HG03521 (cell line): ENCODE measurements at regions not wholly inside any gene's neighbourhood (a gene's known extent, or its start where the extent isn't known, plus 50 kb on each side); places are given as distances from the start of the nearest gene placed in this dataset.

Experiments used
- ATAC-seq: cut with Tn5 transposase; IDR thresholded peaks from one replicate; pipeline ENCODE4 v1.9.1; 2021; ENCODE audit warnings: mild to moderate bottlenecking, moderate library complexity; ENCODE audit not compliant: unreplicated experiment

DNA sequence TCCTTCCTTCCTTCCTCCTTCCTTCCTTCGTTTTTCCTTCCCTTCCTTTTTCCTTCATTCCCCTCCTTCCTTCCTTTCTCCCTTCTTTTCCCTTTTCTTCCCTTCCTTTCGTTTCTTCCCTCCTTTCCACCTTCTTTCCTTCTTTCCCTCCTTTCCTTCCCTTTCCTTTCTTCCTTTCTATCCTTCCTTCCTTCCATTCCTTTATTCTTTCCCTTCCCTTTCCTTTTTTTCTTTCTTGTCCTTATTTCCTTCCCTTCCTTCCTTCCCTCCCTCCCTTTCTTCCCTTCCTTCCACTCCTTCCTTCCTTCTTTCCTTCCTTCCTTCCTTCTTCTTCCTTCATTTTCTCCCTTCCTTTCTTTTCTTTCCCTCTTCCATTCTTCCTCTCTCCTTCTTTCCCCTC lies 394.6 kb downstream of the GABRB3 start:
- no peak for ATAC-seq

DNA sequence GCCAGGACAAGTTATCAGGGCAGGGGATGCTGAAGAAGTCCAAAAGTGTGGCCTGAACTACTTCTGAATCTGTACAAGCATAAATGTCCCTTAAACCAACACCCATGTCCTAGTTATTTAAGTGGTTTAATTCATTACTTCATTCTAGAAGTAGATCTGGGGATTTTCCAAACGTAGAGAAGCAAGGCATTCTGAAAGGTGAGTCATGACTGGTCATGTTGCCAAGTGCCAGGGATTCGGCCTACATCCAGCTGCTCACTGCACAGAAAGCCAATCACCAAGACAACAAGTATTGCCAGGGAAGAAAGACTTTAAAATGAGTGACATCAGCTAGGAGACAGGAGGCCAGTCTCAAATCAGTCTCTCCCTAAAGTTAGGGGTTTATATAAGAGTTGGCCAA lies 396.6 kb downstream of the GABRB3 start:
- no peak for ATAC-seq

DNA sequence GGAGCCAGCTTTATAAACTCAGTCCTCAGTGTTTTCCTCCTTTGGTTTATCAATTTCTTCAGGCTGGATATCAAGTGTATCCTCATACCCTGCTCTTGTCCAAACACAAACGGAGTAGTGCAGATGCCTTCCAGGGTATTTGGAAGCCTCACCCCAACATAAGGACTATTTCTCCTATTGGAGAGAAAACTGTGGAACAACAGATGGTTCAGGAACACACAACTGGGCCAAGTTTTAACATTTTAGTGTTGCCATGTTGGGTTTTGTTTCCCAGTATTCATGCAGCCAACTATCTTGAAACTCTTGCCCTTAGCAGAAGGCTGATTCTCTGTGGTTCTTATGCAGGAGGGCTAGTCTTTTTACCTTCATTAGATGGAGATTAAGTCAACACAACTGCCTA lies 398.1 kb downstream of the GABRB3 start:
- no peak for ATAC-seq

DNA sequence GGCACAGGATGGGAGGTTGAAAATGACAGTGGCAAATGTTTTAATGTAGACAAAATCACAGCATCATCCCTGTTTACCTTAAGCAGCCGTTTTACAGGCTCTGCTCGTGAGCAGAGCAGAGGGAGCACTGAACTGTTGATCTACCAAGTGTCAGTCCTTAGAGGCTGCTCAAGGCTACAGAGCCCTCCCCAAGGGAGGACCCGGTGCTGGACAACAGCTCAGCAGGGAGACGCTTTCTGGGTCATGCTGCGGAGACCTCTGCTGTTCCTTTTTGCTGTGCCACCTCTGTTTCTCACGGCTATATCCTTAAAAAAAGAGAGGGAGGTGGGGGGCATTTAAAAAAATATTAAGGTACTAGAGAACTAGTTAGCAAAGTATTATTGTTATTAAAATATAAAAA lies 400.2 kb downstream of the GABRB3 start:
- ATAC-seq = no peak

DNA sequence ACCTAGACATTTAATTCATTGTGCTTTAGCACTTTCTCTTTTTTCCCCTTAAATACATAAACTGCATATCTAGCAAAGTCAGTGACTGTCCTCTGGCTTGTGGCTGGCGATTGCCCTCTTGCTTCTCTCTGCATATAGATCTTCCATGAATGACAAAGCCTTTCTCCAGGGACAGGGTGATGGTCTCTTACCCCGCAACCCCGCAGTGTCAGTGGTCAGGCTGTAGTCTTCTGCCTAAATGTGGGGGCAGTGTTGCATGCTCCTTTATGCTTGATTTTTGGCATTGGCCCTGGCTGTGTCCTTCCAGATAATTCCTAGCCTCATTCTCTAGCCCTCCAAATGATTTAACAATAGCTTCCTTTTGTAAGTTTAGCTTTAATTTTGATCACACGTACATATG lies 407.8 kb downstream of the GABRB3 start:
- ATAC-seq = no peak

DNA sequence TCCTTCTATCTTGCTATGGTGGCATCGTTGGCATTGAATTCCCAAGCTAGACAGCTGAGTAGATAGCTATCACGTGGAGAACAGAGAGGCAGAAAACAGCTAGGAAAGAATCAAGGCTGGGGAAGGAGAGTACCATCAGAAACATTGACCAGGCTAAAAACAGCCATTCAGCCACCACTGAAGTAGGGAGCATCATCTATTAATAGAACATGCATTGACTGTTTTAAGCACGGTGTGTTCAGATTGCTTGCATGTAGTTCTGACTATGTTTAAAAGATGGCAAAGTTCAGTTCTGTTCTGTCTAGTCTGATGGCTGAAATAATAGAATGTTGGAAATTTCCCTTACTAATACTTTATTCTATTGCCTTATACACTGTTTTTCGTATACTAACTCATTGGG lies 413.0 kb downstream of the GABRB3 start:
- ATAC-seq = no peak

DNA sequence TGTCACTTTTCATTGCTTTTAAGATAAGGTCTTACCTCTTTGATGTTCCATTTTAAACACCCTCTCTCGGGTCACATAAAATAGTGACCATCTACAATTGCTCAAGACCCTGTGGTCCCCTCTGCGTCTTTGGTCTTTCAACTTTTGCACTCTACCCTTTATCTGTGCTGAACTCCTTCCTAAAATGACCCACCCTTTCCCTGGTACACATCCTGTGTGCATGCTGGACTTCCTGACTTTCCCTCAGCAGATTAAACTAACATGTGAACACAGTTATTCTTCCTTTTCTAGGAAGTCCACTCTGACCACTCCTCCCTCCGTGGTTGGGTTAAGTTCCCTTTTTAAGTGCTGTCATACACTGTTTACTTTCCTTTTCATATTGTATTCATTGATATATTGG lies 414.2 kb downstream of the GABRB3 start:
- no peak for ATAC-seq

DNA sequence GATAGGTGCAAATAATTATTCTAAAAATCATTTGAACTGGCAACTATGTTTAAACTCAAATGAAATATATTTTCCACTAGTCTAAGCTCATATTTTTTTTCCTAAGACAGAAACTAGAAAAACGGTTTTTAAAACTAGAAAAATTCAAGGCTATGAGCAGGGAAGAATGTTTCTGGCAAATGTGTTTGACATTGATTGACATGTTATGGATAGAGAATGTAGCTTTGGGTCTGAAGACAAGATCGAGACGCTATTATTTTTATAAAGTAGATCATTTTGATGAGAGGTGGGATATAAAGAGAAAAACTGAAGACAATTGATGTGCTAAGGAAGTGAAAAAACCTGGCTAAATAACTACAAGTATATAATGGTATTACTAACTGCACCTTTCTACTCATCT lies 415.2 kb downstream of the GABRB3 start:
- ATAC-seq = no peak

DNA sequence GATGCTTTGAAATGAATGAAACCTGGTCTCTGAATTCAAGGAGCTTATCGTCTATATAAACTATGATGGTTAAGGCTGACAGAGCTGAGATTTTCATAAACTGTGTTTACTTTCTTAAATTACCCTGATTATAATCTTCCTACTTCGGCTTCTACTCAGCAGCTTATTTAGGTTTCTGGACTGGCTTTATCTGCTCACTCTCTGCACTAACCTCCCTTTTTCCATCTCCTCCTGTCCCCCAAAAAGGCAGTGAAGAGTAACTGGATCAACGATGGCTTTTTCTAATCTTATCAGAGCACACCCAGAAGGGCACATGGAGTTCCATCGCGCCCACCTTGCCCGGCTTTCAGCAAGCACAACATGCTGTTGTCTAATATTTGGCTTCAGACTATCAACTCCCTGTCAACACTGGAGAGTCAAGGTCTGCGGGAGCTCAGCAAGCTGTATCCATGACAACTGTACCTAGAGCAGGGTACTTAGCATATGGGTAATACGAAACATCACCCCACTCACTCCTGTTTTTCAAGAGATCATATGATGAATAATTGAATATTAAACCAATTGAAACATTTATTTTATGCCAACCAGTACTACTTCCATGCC lies 417.3 kb downstream of the GABRB3 start:
- ATAC-seq = no peak

DNA sequence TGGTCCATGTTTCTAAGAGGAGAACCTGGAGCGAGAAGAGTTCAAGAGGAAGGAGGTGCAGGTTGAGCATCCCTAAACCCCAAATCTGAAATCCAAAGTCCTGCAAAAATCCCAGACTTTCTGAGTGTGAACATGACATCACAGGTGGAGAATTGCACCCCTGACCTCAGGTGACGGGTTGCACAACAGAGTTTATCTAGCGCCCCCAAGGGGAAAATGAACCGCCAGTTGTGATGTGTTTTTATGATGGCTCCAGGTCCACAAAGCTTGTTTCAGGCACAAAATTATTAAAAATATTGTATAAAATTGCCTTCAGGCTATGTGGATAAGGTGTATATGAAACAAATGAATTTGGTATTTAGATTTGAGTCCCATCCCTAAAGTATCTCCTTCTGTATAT lies 420.0 kb downstream of the GABRB3 start:
- no peak for ATAC-seq

DNA sequence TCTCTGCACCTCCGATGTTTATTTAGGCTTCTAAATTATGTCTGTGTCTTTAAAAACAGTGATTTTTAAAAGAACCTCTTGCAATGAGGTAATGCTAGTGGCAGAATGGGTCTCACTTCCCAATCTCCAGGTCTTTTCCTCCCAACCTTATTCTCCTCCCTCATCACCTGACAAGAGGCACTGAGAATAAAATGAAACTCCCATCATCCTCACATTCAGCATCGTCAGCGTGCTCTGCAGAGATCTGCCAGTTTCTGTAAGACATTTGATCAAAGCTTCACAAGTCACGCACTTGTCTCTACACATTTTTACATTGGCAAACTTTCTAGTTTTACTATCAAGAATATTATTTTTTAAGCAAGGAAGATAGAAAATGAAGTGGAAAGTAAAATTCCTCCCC lies 420.5 kb downstream of the GABRB3 start:
- no peak for ATAC-seq

DNA sequence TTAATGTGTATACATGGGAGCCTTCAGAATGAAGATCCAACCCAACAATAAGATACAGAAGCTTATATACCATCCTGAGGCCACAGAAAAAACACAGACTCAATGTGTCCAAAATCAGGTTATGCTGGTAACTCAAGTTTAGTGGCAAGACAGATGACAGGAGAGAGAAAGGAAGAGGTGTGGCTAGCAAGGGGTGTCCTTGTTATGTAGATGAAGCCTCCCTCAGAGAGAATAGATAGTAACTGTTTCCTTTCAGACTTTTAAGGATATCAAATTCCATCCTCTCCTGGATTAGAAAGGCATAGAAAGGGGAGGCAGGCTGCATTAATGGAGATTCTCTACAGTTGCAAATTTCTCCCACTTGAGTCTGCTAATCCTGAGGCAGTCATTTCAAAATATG lies 447.4 kb downstream of the GABRB3 start:
- ATAC-seq = no peak

DNA sequence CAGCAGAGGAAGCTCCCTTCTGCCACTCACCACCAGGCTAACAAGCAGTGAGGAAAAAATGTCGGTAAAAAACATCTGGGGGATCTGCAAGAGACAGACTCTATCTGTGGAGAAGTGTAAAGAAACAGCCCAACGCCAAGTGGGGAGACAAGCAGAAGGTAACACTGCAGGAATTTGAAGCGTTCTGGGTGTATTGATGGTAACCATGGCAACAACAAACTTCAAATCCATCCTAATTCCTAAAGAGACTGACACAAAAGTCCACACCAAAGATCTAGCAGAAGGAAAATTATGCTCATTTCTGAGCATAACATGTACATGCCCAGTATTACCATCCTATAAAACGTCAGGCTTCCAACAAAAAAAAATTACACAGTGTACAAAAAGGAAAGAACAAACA lies 449.3 kb downstream of the GABRB3 start:
- ATAC-seq = no peak

DNA sequence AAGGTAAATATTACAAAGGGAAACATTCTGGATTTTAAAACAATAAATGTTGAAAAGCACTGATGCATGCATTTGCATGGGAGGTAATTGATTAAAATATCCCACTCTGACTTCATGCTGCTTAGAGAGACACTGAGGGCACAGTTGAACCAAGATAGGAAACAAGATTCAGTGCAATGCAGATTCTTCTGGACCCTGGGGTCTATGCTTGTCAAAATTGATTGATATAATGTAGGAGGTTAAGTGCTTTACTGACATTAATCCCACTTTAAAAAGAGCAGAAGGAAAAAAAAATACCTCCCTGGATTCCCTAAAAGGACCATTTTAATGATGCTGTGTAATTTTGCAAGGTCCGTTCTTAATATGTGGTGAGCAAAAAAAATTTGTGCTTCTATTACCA lies 454.2 kb downstream of the GABRB3 start:
- no peak for ATAC-seq

DNA sequence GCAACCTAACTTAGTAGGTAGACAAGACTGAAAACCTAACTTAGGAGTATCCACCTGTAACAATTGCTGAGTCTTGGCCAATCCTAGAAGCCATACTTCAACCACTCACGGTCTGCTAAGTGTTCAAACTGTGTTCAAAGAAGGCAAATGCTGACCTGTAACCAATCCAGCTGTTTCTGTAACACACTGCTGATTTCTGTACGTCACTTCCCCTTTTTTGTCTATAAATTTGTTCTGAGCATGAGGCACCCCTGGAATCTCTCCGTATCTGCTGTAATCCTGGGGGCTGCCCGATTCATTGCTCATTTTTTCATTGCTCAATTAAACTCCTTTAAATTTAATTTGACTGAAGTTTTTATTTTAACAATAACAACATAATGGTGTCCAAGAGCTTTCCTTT lies 451.4 kb upstream of the ATP10A start:
- ATAC-seq = no peak

DNA sequence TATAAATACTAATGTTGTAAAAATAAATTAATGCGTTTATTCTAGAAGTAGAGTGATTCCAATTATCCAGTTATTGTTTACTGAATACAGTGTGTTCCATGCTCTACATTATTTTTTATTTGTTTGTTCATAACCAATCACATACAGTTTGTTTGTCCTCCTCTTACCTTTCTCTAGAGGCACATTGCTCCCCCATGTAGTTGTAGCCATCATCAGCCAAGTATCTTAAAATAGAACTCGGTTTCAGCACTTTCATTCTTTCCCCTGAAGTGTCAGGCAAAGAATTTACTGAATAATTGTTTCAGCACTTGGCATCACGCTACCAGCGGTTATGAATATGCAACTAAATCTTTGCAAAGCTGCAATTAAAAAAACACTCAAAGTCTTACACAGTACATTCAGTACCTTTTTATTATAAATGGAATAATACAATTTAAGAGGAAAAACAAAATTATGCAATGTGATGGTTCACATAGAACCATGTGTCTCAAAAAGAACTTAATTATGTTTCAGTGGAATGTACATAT lies 448.6 kb upstream of the ATP10A start:
- no peak for ATAC-seq

DNA sequence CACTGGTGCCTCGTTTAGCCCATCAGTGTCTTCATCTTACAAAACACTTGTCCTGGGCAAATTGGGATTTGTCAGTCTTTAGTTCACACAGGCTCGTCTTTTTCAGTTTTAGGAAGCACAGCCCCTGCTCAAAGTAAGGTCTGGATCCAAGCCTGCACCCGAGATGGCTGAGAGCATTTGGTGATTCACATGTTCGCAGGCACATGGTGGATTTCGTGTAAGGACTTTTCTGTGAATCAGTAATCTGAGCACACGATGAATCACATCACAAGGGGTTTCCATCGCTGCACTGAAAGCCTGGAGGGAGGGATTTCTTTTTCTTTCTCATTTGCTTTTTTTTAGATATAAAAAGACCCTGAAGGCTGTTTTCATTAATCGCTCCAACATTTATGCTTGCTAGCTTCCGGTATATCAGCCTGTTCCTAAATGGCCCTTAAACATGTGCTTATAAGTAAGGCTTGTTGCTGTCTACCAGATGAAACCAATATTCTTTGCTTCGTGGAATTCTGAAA lies 435.6 kb upstream of the ATP10A start:
- ATAC-seq = no peak

DNA sequence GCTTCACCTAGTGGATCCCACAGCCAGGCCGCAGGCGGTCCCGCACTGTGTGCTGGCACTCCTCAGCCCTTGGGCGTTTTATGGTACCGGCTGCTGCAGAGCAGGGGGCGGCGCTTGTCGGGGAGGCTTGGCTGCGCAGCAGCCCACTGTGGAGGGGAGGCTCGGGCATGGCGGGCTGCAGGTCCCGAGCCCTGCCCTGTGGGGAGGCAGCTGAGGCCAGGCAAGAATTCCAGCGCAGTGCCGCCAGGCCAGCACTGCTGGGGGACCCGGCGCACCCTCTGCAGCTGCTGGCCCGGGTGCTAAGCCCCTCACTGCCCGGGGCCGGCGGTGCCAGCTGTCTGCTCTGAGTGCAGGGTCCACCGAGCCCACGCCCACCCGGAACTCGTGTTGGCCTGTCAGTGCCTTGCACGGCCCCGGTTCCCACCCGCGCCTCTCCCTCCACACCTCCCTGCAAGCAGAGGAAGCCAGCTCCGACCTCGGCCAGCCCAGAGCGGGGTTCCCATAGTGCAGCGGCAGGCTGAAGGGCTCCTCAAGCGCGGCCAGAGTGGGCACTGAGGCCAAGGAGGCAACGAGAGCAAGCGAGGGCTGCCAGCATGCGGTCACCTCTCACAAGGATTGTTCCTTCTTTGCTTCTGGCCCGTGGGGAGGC lies 435.0 kb upstream of the ATP10A start:
- ATAC-seq = no peak

DNA sequence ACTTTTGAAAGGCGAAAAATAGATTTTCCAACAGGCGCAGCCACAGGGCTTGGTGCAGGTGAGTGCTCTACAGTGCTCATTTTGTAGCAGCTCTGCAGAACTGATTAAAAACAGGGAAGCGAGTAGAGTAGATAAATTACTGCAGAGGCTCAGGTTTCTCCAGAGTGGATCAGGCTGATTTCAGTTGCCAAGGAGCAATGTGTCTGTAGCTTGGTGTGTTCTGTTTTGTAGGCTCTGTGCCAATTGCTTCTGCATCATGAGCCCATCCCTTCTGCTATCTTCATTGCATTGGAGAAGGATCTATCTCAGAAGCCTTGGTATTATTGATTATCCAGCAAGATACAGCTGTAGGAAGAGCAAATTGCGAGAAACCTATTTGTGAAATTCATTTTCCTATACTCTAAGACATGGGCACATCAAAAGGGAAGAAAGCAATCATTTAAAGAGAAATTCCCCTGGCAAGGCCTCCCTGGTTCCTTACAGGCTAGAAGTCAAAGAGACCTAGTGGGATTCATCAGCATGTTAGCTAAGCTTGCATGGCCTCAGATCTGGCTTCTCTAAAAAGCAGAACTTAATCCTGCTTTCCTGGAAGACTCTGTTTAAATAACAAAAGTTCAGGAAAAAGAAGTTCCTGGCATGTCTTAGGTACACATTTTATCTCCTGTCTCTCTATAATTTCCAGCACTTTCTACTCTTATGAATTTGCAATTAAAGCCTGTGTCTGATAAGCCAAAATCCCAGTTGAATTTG lies 432.4 kb upstream of the ATP10A start:
- ATAC-seq = no peak

DNA sequence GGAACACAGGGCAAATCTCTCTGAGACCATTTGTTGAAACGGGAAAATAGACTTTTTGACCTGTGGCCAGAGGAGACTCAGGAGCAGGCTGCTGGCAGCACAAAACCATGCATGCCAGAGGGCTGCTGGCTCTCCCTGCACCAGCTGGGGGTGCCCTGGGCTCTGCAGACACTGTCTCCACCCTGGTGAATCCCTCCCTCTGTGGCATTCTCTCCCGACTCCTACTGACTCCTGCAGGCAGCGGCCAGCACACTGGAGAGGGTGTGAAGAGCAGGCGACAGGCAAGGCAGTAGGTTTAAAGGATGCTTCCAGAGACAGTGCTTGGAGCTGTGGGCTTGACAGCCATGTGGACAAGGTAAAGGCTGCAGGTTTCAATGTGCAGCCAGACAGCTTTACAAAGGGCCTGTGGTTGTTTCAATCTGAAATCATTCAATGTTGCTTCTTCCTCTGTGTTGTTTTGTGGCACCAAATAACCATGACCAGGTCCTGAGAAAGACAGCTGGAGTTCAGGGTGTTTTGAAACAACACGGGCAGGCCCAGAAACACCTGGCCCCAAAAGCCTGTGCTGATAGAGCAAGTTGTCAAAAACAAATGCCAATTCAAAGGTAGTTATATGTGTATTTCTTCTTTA lies 431.0 kb upstream of the ATP10A start:
- ATAC-seq = no peak

DNA sequence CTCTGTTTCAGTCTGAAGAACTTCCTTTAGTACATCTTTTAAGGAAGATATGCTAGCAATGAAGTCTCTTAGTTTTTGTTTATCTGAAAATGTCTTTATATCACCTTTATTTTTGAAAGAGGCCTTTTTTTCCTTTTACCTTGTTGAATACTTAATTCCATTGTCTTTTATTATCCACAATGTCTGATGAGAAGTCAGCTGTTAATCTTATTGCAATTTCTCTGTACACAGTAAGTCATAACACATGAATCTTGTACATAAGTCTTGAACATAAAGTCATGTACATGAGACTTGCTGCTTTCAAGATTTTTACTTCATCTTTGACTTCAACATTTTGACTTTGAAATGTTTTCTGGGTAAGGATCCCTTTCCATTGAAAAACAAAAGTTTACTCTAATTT lies 424.3 kb upstream of the ATP10A start:
- ATAC-seq = no peak

DNA sequence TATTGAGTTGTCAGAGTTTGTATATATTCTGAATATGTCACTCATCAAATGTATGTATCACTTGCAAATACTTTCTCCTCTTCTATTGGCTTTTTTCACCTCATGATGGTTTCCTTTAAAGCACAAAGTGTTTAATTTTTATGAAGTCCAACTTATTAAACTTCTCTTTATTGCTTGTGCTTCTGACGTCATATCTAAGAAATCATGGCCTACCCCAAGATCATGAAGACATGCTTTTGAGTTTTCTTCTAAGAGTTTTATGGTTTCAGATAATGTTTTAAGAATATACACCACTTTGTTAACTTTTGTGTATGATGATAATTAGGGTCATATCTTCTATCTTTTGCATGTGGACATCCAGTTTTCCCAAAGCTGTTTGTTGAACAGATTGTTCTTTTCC lies 417.2 kb upstream of the ATP10A start:
- no peak for ATAC-seq
